ENCODE measurements at regions not wholly inside any gene's neighbourhood (a gene's known extent, or its start where the extent isn't known, plus 50 kb on each side); places are given as distances from the start of the nearest gene placed in this dataset.
A peak's percentile ranks its signal among the peaks of the same experiment; 100 is the strongest.

GRCh38 chr2:217026161-217026560, 166.3 kb upstream of the TNP1 start:
- no peaks in the 10 kb centered on the region for H3K36me3 ChIP-seq (ENCODE audit: control insufficient read depth in 4 of 4, insufficient read depth in 4 of 4, low read length in 4 of 4)
- TF ChIP-seq, protein P1, sequence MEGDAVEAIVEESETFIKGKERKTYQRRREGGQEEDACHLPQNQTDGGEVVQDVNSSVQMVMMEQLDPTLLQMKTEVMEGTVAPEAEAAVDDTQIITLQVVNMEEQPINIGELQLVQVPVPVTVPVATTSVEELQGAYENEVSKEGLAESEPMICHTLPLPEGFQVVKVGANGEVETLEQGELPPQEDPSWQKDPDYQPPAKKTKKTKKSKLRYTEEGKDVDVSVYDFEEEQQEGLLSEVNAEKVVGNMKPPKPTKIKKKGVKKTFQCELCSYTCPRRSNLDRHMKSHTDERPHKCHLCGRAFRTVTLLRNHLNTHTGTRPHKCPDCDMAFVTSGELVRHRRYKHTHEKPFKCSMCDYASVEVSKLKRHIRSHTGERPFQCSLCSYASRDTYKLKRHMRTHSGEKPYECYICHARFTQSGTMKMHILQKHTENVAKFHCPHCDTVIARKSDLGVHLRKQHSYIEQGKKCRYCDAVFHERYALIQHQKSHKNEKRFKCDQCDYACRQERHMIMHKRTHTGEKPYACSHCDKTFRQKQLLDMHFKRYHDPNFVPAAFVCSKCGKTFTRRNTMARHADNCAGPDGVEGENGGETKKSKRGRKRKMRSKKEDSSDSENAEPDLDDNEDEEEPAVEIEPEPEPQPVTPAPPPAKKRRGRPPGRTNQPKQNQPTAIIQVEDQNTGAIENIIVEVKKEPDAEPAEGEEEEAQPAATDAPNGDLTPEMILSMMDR (IDR thresholded peaks at IDR 0.05; ENCODE audit: control extremely low read depth, extremely low read depth), result no peak
- H3K27ac ChIP-seq (ENCODE audit: low read depth in 1 of 2, low read length in 1 of 2), result no peak overlapping the region
- H3K9ac ChIP-seq (ENCODE audit: insufficient read depth in 1 of 2, low read length in 2 of 2), result no peak overlapping the region
- no peaks in the 10 kb centered on the region for H3K4me1 ChIP-seq (ENCODE audit: control insufficient read depth in 5 of 5, insufficient read depth in 5 of 5, low read length in 5 of 5)
- no peaks in the 10 kb centered on the region for H3K9me3 ChIP-seq (ENCODE audit: control insufficient read depth in 4 of 4, insufficient read depth in 3 of 4, low read length in 3 of 4)
- H3K27me3 ChIP-seq (ENCODE audit: control insufficient read depth in 3 of 3, insufficient read depth in 3 of 3, low read length in 2 of 3), result no peaks in the 10 kb centered on the region
- H3K4me3 ChIP-seq, result no peak overlapping the region
- no peak for ATAC-seq (ENCODE audit: insufficient read depth, low FRiP score)
- 89 to 90% methylated on average over 5 of the region's 5 CpGs for WGBS, 2 donors
- DNase-seq, result no peak

DNA sequence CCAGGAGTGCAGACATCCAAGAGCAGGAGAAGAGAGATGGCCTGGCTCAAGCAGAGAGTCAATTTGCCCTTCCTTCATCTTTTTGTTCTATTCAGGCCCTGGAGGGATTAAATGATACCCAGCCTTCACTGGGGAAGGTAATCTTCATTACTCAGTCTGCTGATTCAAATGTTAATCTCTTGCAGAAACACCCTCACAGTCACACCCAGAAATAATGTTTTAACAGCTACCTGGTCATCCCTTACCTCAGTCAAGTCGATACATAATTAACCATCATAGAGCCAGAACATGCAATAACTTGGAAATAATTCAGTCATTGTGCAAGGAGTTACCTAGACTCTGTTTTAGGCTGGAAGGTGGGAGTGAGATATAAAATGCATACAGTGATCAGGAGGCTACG, 163.7 kb upstream of the TNP1 start:
- Histone ChIP-seq H3K9ac (ENCODE audit: insufficient read depth in 1 of 2, low read length in 2 of 2) (no peak overlapping the region), H3K36me3 (ENCODE audit: control insufficient read depth in 4 of 4, insufficient read depth in 4 of 4, low read length in 4 of 4) (no peaks in the 10 kb centered on the region), H3K4me1 (ENCODE audit: control insufficient read depth in 5 of 5, insufficient read depth in 5 of 5, low read length in 5 of 5) (no peaks in the 10 kb centered on the region), H3K9me3 (ENCODE audit: control insufficient read depth in 4 of 4, insufficient read depth in 3 of 4, low read length in 3 of 4) (no peaks in the 10 kb centered on the region), H3K4me3 (no peak overlapping the region), H3K27ac (ENCODE audit: low read depth in 1 of 2, low read length in 1 of 2) (no peak overlapping the region), H3K27me3 (ENCODE audit: control insufficient read depth in 3 of 3, insufficient read depth in 3 of 3, low read length in 2 of 3) (no peaks in the 10 kb centered on the region)
- DNase-seq (no peak), ATAC-seq (ENCODE audit: insufficient read depth, low FRiP score) (no peak)
- WGBS, 2 donors, result 71 to 72% methylated on average over 2 of the region's 2 CpGs
- TF ChIP-seq, protein P1 (IDR thresholded peaks at IDR 0.05; ENCODE audit: control extremely low read depth, extremely low read depth), result no peak

DNA sequence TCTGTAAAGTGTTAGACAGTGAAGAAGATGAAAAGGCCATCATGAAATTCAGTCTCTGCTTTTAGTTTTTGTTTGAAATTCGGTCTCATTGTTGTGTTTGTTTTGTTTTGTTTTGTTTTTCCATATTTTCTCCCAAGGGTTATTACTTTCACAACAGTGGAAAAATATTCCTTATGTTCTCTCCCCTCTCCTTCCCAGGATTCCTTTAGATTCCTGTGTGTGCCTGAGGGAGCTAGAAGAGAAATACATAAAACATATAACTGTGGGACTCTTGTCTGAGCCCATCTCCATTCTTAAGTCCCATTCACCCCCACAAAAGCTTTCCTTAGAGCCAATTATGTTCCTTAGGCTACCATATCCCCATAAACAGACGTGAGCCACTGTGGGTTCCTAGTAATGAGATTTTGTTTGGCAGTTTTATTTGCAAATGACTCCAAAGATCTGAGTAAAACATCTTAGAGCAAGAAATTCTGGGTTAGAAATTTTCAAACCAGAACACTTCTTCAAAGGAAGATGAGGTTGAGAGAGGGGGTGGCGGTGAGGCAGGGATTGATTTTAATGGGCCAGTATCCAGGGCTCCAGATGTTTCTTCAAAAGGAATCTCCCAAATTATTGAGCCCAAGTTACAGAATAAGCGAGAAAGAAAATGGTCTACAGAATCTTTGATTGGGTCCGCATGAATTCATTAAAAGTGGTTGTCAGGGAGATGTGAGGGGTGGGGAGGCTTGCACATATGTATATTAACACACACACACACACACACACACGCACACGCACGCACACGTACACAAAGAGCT, 157.8 kb upstream of the TNP1 start:
- Histone ChIP-seq H3K9ac (ENCODE audit: insufficient read depth in 1 of 2, low read length in 2 of 2) (no peak overlapping the region), H3K4me1 (ENCODE audit: control insufficient read depth in 5 of 5, insufficient read depth in 5 of 5, low read length in 5 of 5) (peaks cover 0 to 14% (median 4%) of the 10 kb centered on the region in 5 donors), H3K27me3 (ENCODE audit: control insufficient read depth in 3 of 3, insufficient read depth in 3 of 3, low read length in 2 of 3) (no peaks in the 10 kb centered on the region), H3K4me3 (no peak overlapping the region), H3K36me3 (ENCODE audit: control insufficient read depth in 4 of 4, insufficient read depth in 4 of 4, low read length in 4 of 4) (no peaks in the 10 kb centered on the region), H3K9me3 (ENCODE audit: control insufficient read depth in 4 of 4, insufficient read depth in 3 of 4, low read length in 3 of 4) (no peaks in the 10 kb centered on the region), H3K27ac (ENCODE audit: low read depth in 1 of 2, low read length in 1 of 2) (no peak overlapping the region)
- ATAC-seq (ENCODE audit: insufficient read depth, low FRiP score) (no peak), DNase-seq (peak in 2 of 3 donors; percentile 23 to 24)
- 81 to 93% methylated on average over 9 of the region's 9 CpGs for WGBS, 2 donors
- TF ChIP-seq, protein P1 (IDR thresholded peaks at IDR 0.05; ENCODE audit: control extremely low read depth, extremely low read depth), result no peak
